ENCODE measurements at regions not wholly inside any gene's neighbourhood (a gene's known extent, or its start where the extent isn't known, plus 50 kb on each side); places are given as distances from the start of the nearest gene placed in this dataset.

DNA sequence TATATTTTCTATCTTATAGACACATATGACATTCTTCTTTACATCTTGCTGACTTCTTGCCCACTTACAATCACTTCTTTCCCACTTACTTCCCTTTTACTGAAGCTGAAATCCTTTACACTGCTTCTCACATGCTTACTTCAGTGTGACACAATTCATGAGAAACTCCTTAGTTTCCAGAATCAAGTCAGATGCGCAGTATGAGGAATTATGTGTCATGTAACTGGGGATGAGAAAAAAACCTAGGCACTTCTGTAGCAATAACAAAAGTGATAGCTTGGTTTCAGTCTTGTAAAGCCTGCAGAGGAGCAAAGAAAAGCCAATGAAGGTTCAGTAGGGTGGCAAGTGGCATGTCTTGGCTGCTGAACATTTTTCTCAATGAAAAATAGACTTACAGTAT, 566.2 kb upstream of the RGS18 start:
- H3K36me3 ChIP-seq (ENCODE audit: control insufficient read depth in 2 of 2, extremely low read depth in 1 of 2, insufficient read depth in 2 of 2, low read length in 2 of 2): no peaks in the 10 kb centered on the region

GRCh38 chr1:191592907-191593306, 565.4 kb upstream of the RGS18 start:
- Histone ChIP-seq H3K27me3 (ENCODE audit: control insufficient read depth, extremely low read depth, insufficient read depth, low read length) (no peaks in the 10 kb centered on the region), H3K27ac (ENCODE audit: control insufficient read depth, insufficient read depth, low read length) (no peak overlapping the region), H3K4me2 (ENCODE audit: control insufficient read depth, extremely low read depth, insufficient read depth, low read depth, low read length) (no peak overlapping the region), H2AFZ (ENCODE audit: control insufficient read depth, low read length) (no peak overlapping the region), H3K79me2 (ENCODE audit: control insufficient read depth, insufficient read depth, low read length) (no peaks in the 10 kb centered on the region), H3K36me3 (ENCODE audit: control insufficient read depth in 2 of 2, extremely low read depth in 1 of 2, insufficient read depth in 2 of 2, low read length in 2 of 2) (no peaks in the 10 kb centered on the region), H3K4me1 (ENCODE audit: control insufficient read depth, extremely low read depth, insufficient read depth, low read length) (no peaks in the 10 kb centered on the region), H4K20me1 (ENCODE audit: control insufficient read depth, extremely low read depth, insufficient read depth, low read length) (no peaks in the 10 kb centered on the region), H3K9me1 (ENCODE audit: control insufficient read depth, extremely low read depth, insufficient read depth, low read length) (no peaks in the 10 kb centered on the region), H3K9ac (ENCODE audit: control insufficient read depth, extremely low read depth, insufficient read depth, low read length) (no peak overlapping the region), H3K9me3 (ENCODE audit: control insufficient read depth, low read depth, low read length) (no peaks in the 10 kb centered on the region), H3K4me3 (ENCODE audit: control insufficient read depth in 2 of 3, extremely low read depth in 1 of 3, insufficient read depth in 2 of 3, low read depth in 1 of 3, low read length in 3 of 3) (no peak overlapping the region)
- TF ChIP-seq CTCF (optimal IDR thresholded peaks at IDR 0.05 in 1 of 3, IDR thresholded peaks at IDR 0.05 in 1 of 3, conservative IDR thresholded peaks at IDR 0.05 in 1 of 3; ENCODE audit: extremely low read depth in 1 of 3, insufficient read depth in 2 of 3, low read length in 3 of 3): no peak
- TF ChIP-seq EZH2 (IDR thresholded peaks at IDR 0.05; ENCODE audit: low read length): no peak
- no peak for DNase-seq (ENCODE audit: low read depth, low spot score)
- no peak for FAIRE-seq
- dilution Hi-C loops (cut with MboI; ENCODE audit: extremely low pct_ligation_motif_present, low sequenced_read_pairs): no loop called here

More for the DNA sequence above, 566.2 kb upstream of the RGS18 start:
- DNase-seq (ENCODE audit: low read depth, low spot score): no peak
- Histone ChIP-seq H3K9ac (ENCODE audit: control insufficient read depth, extremely low read depth, insufficient read depth, low read length) (no peak overlapping the region), H3K4me2 (ENCODE audit: control insufficient read depth, extremely low read depth, insufficient read depth, low read depth, low read length) (no peak overlapping the region), H3K9me1 (ENCODE audit: control insufficient read depth, extremely low read depth, insufficient read depth, low read length) (no peaks in the 10 kb centered on the region), H4K20me1 (ENCODE audit: control insufficient read depth, extremely low read depth, insufficient read depth, low read length) (no peaks in the 10 kb centered on the region), H3K27me3 (ENCODE audit: control insufficient read depth, extremely low read depth, insufficient read depth, low read length) (no peaks in the 10 kb centered on the region), H3K4me3 (ENCODE audit: control insufficient read depth in 2 of 3, extremely low read depth in 1 of 3, insufficient read depth in 2 of 3, low read depth in 1 of 3, low read length in 3 of 3) (no peak overlapping the region), H3K9me3 (ENCODE audit: control insufficient read depth, low read depth, low read length) (no peaks in the 10 kb centered on the region), H2AFZ (ENCODE audit: control insufficient read depth, low read length) (no peak overlapping the region), H3K4me1 (ENCODE audit: control insufficient read depth, extremely low read depth, insufficient read depth, low read length) (no peaks in the 10 kb centered on the region), H3K27ac (ENCODE audit: control insufficient read depth, insufficient read depth, low read length) (no peak overlapping the region), H3K79me2 (ENCODE audit: control insufficient read depth, insufficient read depth, low read length) (no peaks in the 10 kb centered on the region)
- FAIRE-seq: no peak
- TF ChIP-seq CTCF (optimal IDR thresholded peaks at IDR 0.05 in 1 of 3, IDR thresholded peaks at IDR 0.05 in 1 of 3, conservative IDR thresholded peaks at IDR 0.05 in 1 of 3; ENCODE audit: extremely low read depth in 1 of 3, insufficient read depth in 2 of 3, low read length in 3 of 3) (no peak), EZH2 (IDR thresholded peaks at IDR 0.05; ENCODE audit: low read length) (no peak)
- dilution Hi-C loops (cut with MboI; ENCODE audit: extremely low pct_ligation_motif_present, low sequenced_read_pairs): no loop called here

Measured in keratinocyte (primary cell).